PFSK-1 (cell line): ENCODE measurements at regions not wholly inside any gene's neighbourhood (a gene's known extent, or its start where the extent isn't known, plus 50 kb on each side); places are given as distances from the start of the nearest gene placed in this dataset.

Experiments
- FOXP2 ChIP-seq: optimal IDR thresholded peaks from 2 replicates; pipeline ENCODE3; 2011; ENCODE audit warnings: borderline replicate concordance, control low read depth, inconsistent platforms; ENCODE audit not compliant: insufficient read depth; ENCODE audit errors: extremely low read length, extremely low read depth
- POLR2AphosphoS5 ChIP-seq: IDR thresholded peaks from 2 replicates; pipeline ENCODE4 v1.6.1; 2012; ENCODE audit warnings: low read depth, mild to moderate bottlenecking, control low read depth, low read length, moderate library complexity
- SIN3A ChIP-seq: IDR thresholded peaks from 2 replicates; pipeline ENCODE4 v1.6.1; 2012; ENCODE audit warnings: mild to moderate bottlenecking, low read length, moderate library complexity, borderline replicate concordance; ENCODE audit not compliant: insufficient read depth
- TAF1 ChIP-seq: IDR thresholded peaks from 2 replicates; pipeline ENCODE4 v1.6.1; 2012; ENCODE audit warnings: low read length, control low read depth, borderline replicate concordance; ENCODE audit not compliant: insufficient read depth
- TF ChIP-seq, protein P1 (sequence below), 2 experiments: IDR thresholded peaks; 2 replicates each; pipeline versions ENCODE4 v1.6.1 to v1.8.0; 2011 to 2012; ENCODE audit warnings: low read depth in 2 of 2, low read length in 2 of 2, control low read depth in 1 of 2, inconsistent platforms in 1 of 2, mild to moderate bottlenecking in 1 of 2, moderate library complexity in 1 of 2; ENCODE audit not compliant: insufficient read depth in 1 of 2

DNA sequence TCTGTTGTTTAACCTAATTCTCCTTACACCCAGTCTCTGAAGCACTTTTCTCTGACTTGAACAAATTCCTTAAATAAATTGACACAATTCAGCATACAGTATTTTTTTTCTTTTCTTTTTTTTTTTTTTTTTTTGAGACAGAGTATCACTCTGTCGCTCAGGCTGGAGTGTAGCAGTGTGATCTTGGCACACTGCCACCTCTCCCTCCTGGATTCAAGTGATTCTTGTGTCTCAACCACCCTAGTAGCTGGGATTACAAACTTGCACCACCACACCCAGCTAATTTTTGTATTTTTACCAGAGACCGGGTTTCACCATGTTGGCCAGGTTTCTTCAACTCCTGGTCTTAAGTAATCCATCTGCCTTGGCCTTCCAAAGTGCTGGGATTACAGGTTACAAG lies 1498.1 kb upstream of the PCDH10 start:
- TF ChIP-seq, protein P1, sequence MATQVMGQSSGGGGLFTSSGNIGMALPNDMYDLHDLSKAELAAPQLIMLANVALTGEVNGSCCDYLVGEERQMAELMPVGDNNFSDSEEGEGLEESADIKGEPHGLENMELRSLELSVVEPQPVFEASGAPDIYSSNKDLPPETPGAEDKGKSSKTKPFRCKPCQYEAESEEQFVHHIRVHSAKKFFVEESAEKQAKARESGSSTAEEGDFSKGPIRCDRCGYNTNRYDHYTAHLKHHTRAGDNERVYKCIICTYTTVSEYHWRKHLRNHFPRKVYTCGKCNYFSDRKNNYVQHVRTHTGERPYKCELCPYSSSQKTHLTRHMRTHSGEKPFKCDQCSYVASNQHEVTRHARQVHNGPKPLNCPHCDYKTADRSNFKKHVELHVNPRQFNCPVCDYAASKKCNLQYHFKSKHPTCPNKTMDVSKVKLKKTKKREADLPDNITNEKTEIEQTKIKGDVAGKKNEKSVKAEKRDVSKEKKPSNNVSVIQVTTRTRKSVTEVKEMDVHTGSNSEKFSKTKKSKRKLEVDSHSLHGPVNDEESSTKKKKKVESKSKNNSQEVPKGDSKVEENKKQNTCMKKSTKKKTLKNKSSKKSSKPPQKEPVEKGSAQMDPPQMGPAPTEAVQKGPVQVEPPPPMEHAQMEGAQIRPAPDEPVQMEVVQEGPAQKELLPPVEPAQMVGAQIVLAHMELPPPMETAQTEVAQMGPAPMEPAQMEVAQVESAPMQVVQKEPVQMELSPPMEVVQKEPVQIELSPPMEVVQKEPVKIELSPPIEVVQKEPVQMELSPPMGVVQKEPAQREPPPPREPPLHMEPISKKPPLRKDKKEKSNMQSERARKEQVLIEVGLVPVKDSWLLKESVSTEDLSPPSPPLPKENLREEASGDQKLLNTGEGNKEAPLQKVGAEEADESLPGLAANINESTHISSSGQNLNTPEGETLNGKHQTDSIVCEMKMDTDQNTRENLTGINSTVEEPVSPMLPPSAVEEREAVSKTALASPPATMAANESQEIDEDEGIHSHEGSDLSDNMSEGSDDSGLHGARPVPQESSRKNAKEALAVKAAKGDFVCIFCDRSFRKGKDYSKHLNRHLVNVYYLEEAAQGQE (IDR thresholded peaks at IDR 0.05; ENCODE audit: insufficient read depth in 1 of 2, low read depth in 2 of 2, low read length in 2 of 2) = no peak
- TF ChIP-seq POLR2AphosphoS5 (no peak), TAF1 (no peak), SIN3A (no peak), FOXP2 (no peak)
